ENCODE measurements at regions not wholly inside any gene's neighbourhood (a gene's known extent, or its start where the extent isn't known, plus 50 kb on each side); places are given as distances from the start of the nearest gene placed in this dataset.

- no peak for TF ChIP-seq YY1 (IDR thresholded peaks at IDR 0.05; ENCODE audit: insufficient read depth, insufficient read length)
- TF ChIP-seq SUZ12 (IDR thresholded peaks at IDR 0.05; ENCODE audit: extremely low read depth, insufficient read depth, insufficient read length): no peak
These were observed 198.0 kb upstream of the NCKAP5 start for GRCh38 chr2:133766164-133766832.
